CD4-positive, alpha-beta T cell treated with Interleukin-12 subunit alpha and Interleukin-12 subunit beta, for 1 hour (primary cell): ENCODE measurements at regions not wholly inside any gene's neighbourhood (a gene's known extent, or its start where the extent isn't known, plus 50 kb on each side); places are given as distances from the start of the nearest gene placed in this dataset.
"Not testable (repeated sequence)": the region's sequence is repeated elsewhere in the genome, so short reads cannot be mapped to it uniquely, and the experiment has no call there.

Source experiments
- DNase-seq: peaks from one replicate; pipeline ENCODE4 v3.0.0-alpha.2; 2020

DNA sequence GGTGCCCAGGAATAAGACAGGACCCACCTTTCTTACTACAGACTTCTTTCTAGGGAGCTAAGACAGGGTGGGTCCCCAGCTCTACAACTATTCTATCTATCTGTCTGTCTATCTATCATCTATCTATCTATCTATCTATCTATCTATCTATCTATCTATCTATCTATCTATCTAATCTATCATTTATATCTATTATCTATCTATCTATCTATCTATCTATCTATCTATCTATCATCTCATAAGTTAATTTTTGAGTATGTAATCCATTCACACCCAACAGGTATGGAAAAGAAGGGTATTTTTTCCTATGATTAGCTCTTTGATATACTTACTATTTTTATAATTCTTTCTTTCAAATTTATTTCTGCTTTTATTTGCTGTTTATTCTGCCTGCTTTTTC, 55.9 kb downstream of the BAMBI start:
- no peak for DNase-seq

DNA sequence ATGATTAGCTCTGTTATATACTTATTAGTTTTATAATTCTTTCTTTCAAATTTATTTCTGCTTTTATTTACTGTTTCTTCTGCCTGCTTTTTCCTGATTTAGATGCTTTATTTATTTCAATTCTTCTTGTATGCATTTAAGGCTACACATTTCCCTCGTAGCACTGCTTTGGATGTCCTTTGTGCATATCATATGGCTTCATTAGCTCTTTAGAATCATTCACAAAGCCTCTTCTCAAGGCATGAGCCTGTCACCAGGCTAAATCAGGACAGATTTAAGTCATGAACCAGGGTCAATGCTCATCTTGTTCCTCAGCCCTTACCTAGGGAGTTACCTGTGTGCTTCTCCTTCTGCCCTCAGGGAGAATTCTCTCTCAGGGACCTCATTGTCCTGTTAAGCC, 56.3 kb downstream of the BAMBI start:
- DNase-seq: no peak

DNA sequence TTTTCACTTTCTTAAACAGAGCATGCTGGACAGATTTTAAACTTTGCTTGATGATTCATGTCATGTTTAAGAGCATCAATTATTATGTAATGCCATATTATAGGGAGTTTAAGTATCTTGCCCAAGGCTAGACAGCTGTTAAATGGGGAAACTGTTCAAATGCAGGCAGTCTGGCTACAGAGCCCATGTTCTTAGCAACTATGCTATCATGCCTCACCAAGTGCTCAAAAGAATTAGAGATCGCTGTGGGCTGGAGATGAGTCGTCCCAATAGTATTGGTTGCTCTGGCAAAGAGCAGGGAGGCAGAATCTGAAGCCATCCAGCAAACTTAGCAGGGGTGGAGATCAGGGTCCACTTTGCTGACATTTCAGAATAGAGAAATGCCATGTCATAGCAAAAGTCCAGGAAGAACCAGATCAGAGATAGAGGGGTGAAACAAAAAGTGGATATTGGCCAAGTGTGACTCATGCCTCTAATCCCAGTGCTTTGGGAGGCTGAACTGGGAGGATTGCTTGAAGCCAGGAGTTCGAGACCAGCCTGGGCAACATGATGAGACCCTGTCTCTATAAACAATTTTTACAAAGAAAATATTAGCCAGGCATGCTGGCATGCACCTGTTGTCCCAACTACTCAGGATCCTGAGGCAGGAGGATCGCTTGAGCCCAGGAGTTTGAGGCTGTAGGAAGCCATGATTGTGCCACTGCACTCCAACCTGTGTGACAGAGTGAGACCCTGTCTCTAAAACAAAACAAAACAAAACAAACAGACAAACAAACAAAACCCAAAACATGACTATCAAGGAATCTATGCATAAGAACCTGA, 57.8 kb downstream of the BAMBI start:
- no peak for DNase-seq

DNA sequence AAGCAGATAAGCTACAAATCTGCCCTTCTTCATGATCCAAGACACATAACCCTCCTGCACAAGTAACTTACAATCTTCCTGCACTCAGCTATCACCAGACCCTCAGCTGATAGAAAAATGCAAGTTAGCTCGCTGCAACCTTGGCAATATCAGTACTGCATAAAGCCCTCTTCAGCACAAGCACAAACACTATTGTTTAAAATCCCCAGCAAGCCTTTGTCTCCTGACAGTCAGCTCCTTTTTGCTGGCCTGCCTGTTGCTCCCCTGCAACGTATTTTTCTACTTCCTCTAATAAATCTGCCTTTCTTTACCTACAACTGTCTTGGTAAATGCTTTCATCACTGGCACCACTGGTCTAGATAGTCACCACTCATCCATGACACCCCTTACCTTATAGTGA, 59.8 kb downstream of the BAMBI start:
- DNase-seq: no peak

DNA sequence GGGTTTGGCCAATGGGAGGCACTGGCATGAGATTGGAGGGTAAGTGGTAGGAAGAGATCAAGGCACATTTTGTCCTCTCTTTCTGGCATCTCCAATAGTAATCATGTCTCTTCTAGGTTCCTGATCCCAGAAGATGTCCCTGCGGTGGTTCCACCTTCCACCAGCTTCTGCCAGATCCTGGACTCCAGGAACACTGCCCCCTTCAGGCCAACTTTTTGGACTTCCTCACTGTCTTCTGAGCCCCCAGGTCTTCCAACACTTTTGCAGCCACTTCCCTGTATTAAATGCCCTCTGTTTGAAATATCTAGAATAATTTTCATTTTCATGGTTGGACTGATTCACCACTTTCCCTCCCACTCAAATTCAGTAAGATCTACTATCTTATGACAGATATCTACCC, 60.9 kb downstream of the BAMBI start:
- no peak for DNase-seq

DNA sequence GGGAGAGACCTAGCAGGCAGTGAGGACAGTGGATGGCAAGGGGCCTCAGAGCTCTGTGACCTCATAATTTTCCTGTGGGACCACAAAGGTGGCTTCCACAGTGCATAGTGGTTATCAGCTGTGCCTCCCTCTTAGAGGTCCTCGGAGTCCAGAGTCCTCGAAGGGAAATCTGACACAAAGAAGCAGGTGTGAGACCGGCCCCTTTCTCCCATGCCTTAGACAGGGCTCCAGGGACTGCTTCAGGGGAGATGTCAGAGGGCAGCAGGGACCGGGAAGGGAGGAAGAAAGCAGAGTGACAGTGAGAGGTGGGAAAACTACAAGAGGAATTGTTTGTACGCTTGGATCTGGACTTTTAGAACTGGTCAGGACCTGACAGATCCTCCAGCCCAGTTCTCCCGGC, 66.3 kb downstream of the BAMBI start:
- no peak for DNase-seq

DNA sequence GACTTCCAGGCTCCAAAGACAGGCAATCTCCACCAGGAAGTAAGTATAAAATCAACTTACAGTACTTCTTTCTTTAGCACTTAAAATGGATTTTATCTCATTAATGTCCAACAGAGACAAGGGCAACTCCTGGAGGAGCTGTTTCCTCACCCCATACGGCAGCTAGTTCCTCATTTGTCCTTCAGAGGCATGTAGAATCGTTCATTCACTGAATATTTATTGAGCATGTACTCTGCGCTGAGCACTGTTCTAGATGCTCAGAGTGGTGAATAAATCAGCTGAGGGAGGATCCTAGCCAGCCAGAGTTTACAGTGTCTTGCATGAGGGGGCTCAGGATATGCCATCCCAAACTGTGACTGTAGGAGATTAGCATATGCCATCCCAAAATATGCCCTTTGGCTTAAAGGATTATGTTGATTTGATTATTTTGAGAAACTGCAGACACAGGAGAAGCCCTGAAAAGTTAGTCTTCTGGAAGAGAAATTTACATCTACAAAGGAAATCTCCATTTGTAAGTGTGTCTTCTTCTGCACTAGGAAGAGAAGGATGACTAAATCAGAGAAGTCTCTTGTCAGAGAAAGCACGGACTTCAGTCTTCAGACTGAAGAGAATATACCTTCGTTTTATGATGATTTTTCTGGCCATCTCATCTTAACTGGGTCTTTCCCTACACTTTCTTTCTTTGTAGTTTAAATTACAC, 66.9 kb downstream of the BAMBI start:
- no peak for DNase-seq

DNA sequence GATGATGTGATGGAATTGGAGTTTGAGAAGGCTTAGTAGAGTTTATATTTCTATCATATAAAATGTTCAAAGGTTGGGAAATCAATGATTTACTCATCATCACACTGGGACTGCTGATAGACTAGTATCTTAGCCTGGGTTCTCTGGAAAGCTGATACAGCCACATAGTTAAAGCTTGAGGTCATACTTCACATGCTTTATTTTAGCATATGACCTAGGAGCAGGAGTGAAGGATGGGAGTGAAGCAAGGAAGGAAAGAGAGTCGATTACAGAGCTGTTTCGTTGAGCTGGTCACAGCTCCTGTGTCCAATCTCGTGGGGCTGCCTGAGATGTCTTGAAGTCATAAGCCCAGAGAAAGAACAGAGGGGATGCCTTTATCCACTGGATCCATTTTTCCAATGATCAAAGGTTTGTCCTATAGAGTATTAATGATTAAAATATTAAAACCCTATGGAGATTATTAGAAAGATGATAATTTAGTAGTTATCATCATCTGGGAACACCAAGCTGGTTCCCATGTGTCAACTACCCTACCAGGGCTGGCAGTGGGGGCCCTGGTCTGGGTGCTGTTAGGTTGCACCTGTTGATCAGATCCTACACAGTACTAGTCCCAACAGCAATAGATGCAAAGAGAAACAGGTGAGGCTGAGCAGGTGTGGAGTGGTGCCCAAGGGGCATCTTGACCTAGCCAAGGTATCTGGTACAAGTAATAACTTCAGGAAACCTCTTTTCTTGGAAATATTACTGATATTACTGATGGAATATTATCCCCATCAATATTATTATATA, 77.8 kb downstream of the BAMBI start:
- no peak for DNase-seq

DNA sequence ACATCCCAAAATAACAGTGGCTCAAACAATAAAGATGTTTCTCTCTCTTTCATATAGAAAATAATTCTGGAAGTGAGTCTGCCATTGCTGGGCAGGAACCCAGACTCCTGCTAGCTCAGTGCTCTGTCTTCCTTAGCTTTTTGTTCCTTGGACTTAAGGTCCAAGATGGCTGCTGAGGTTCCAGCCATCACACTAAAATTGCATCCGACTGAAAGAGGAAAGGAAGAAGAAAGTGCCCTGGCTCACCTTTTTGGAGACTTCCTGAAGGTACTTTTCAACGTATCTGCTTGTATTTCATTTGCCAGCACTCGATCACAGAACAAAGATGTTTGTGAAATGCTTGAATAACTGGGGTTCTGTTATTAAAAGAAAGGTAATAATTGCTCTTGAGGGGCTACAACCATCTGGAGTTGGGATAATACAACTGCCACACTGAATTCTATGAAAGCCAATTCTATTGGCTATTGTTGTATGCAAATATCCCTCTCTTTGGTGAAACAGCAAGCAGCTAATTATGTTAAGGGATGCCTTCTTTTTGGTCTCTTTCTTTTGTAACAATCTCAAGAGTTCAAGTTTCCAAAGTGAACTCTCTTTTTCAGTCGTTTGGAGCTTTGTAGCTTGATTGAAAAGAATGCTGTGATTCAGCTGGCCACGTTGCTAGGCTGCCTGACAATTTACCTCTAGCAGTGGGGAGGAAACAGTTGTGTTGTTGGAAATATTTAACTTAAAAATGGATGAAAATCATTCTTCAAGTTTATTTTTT, 83.9 kb downstream of the BAMBI start:
- DNase-seq: no peak

DNA sequence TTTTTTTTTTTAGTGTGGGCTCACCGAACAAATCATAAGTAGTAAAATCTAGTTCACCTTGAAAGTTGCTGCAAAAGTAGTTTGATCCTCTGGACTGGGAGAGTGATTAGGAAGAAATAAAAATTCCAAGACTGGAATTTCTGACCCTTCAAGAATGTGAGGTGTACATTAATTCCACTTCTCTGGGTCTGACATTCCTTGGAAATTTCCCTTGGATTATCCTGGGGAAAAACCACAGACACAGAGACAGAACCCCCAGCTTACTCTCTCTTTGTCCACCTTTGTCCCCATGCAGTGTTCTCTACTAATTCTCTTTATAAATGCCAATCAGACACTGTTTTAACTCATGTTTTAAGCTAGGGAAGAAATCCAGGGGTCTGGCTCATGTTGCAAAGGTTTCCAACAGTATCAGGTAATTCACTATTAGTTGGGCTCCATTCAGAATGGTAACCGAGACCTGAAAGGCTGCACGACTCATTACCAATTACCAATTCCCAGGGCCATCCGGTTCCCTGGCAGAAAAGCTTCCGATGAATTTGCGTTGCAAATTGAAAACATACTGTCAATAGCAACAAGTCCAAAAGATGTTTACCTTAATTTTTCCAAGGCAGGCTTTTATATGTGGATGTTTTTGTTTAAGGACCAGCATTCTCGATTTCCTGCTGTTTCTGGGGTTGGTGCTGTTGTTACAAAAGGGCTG, 86.3 kb downstream of the BAMBI start:
- DNase-seq: no peak

DNA sequence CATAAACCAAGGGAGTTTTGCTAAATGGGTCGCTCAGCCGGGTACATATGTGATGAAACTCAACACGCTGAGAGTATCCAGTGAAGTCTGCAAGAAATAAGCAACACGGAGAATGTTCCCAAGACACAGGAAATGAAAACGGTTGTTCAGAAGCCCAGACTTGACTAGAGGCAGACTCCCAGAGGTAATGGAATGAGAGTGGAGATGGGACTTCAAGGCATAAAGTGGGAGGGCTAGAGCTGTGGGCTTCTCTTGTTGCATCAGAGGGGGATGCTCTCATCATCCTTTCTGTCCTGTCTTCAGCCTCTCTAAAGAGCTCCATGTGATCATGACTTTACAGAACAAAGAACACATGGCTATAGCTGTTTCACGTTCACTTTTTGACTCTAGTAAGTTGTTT, 88.3 kb downstream of the BAMBI start:
- DNase-seq: no peak

DNA sequence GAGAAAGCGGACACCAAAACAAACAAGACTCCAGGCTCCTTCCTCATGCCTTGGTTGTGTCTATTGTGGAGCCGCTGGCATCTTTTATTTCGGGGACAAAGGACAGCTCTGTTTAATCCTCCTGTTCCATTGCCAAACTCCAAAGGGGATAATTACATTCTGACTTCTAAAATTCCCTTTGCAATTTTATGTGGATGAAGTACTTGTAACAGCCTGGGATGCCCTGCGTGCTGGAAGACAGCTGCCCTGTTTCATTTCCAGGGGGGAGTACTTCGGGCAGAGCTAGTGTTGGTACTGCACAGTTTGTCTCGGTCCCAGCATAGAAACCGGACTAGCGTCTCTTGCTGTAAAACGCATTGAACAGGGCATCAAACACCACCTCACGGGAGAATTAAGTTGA, 90.9 kb downstream of the BAMBI start:
- DNase-seq: no peak

DNA sequence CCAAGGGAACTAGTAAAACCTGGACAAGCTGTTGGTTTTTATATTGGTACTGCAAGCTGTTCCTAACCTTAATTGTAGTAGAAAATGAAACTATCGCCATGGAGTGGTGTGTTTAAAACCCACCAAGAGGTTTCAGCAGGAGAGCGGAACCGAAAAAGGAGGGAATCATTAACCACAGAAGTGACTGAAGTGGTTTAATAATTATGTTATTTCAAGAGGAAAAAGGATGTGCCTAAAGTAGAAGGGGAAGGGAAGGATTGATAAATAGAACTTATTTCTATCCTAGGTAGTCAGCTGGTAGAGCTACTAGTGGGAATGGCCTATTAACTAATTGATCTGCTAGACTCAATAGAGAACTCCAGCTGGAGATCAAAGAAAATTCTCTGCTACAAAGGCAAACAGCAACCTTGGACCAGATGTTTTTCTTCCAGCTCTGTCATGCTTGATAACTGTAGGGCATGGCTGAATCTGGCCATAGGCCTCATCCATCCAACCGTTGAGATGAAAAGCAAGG, 91.8 kb downstream of the BAMBI start:
- no peak for DNase-seq

DNA sequence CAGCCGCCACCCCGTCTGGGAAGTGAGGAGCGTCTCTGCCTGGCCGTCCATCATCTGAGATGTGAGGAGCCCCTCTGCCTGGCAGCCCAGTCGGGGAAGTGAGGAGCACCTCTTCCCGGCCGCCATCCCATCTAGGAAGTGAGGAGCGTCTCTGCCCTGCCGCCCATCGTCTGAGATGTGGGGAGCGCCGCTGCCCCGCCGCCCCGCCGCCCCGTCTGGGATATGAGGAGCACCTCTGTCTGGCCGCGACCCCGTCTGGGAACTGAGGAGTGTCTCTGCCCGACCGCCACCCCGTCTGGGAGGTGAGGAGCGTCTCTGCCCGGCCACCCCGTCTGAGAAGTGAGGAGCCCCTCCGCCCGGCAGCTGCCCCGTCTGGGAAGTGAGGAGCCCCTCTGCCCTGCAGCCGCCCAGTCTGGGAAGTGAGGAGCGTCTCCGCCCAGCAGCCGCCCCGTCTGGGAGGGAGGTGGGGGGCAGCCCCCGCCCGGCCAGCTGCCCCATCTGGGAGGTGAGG, 94.3 kb downstream of the BAMBI start:
- not testable (repeated sequence) for DNase-seq

DNA sequence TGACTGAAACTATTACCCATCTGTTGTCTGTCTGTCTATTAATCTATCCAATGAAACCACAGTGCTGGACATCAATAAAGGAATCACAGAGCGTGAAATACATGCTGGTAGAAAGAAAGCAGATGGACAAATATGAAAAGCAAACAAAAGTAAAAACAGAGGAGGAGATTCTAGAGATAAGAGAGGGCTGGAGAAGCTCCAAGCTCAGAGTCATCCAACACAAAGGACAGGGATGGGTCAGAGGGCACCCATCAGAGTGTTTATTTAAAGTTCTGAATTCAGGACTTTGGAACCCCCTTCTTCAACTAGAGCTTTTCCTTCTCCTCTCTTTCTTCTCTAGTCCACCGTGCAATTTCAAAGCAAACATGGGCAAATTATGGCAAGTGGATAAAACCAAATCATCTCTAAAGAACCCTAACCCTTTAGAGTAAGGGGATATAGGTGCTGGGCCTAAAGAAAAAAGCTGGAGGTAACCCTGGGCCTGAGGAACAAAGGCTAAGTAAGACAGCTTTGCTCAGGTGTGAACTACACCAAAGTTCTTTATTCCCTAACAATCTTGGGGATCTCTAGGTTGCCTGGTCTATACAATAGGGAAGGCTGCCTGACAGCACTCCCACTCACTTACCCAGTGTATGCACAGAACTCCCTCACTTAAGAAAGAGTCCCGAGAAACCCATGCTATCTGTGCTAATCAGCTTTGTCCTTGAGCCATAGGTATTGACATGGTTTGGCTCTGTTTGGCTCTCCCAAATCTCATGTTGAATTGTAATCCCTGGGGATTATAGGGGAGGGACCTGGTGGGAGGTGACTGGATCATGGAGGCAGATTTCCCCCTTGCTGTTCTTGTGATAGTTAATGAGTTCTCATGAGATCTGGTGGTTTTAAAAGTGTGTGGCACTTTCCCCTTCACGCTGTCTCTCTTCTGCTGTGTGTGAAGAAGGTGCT, 97.0 kb downstream of the BAMBI start:
- DNase-seq: no peak

DNA sequence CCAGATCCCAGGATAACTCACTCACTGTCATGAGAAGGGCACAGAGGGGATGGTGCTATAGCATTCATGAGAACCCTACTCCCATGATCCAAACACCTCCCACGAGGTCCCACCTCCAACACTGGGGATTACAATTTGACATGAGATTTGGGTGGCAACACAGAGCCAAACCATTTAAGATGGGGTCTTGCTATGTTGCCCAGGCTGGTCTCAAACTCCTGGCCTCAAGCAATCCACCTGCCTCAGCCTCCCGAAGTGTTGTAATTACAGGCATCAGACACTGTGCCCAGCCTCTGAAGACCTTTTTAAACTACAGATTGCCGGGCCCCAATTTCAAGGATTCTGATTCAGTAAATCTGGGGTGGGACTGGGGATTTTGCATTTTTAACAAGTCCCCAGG, 98.5 kb downstream of the BAMBI start:
- no peak for DNase-seq

DNA sequence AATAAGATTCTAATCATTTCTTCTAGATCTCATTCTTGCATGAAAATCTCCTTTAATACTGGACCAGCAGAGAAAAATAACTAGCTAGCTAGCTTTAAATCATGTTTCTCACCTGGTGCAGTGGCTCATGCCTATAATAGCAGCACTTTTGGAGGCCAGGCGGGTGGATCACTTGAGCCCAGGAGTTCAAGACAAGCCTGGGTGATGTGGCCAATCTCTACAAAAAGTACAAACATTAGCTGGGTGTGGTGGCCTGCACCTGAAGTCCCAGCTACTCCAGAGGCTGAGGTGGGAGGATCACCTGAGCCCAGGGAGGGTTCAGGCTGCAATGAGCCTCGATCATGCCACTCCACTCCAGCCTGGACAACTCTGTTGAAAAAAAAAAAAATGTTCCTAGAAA, 99.2 kb downstream of the BAMBI start:
- DNase-seq: no peak

DNA sequence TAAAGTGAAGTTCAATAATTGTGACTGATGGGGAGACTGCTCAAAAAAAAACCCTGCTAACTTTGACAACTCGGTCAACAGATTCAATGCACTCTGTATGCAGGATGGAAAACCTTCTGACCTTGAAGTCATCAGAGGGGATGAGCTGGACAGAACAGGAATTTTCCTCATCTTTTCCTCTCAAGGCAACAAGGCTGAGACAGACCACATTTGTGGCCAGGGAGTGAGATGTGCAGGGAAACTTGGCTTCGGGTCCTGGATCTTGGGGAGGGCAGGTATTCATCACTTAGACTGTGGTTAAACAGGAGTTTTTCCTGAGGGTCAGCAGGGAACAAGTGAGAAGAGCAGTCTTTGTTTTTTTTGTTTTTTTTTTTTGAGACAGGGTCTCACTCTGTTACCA, 100.6 kb downstream of the BAMBI start:
- no peak for DNase-seq

DNA sequence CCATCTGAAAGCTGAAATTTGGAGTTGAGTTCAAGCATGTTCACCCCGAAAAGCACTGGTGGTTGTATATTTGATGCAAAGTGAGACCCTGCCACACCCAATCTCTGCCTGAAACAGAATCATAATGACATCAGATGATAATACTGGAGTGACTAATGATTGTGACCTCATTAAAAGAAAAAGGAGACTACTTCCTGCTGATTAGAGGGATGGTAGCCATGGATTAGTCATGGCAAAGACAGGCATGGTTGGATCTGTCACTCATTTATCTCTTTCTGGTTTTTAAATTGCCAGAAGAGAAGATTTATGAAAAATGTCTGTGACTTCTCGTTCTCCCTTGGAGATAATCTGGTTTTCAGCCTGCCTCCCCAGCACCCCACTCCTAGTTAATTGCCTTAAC, 101.2 kb downstream of the BAMBI start:
- no peak for DNase-seq

DNA sequence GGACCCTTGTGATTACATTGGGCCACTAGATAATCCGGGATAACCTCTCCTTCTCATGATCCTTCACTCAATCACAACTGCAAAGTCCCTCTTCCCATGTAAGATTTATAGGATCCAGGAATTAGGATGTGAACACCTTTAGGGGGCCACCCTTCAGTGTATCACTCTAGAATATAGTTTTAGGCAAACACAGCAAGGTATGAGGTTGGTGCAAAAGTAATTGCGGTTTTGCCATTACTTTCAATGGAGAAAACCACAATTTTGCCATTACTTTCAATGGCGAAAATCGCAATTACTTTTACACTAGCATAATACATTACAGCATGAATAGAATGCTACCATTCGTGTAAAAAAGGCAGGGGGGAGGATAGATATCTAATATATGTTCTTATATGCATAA, 104.0 kb downstream of the BAMBI start:
- no peak for DNase-seq

DNA sequence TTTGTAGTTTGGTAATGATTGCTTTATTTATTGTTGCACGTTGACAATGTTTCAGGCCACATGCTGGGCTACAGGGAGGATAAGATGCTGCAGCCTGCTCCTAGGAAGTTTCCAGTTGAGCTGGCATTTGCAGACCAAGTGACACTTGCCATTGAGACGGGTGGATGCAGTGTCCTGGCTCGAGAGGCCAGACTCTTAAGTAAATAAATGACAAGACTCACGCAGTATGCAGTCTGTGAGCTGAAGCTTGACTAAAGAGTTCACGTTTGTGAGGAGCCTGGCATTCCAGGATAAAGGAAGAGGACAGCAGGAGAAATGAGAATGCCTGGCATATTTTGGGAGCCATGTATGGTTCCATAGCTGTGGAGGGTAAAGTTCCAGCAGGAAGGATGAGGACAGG, 105.8 kb downstream of the BAMBI start:
- no peak for DNase-seq
